Spleen (tissue), 11 donors: ENCODE measurements at regions not wholly inside any gene's neighbourhood (a gene's known extent, or its start where the extent isn't known, plus 50 kb on each side); places are given as distances from the start of the nearest gene placed in this dataset.

Experiments used
- DNase-seq: peaks from one replicate; pipeline ENCODE4 v3.0.0-alpha.2; 2020
- H3K27ac ChIP-seq, 8 donors: fragments of 200-600 bp; sonication (generic) in 7 of 8; 1 replicate in 4 of 8; 2 replicates in 4 of 8; pipeline versions ENCODE4 v1.5.0 to v1.8.0; 2016 to 2021; ENCODE audit warnings: inconsistent platforms in 4 of 8, mild to moderate bottlenecking in 4 of 8, moderate library complexity in 1 of 8
- H3K27me3 ChIP-seq, 7 donors: fragments of 200-600 bp; sonication (generic) in 6 of 7; replicated peaks in 1 of 7; 1 replicate in 4 of 7; 2 replicates in 3 of 7; pipeline versions ENCODE4 v1.5.0 to v1.8.0; 2016 to 2021; ENCODE audit warnings: inconsistent platforms in 3 of 7, mild to moderate bottlenecking in 1 of 7
- H3K36me3 ChIP-seq, 6 donors: fragments of 200-600 bp; sonication (generic) in 5 of 6; 1 replicate in 4 of 6; 2 replicates in 2 of 6; pipeline versions ENCODE4 v1.5.0 to v1.8.0; 2016 to 2021; ENCODE audit warnings: inconsistent platforms in 2 of 6
- H3K4me1 ChIP-seq, 6 donors: fragments of 200-600 bp; sonication (generic) in 5 of 6; 1 replicate in 3 of 6; 2 replicates in 3 of 6; pipeline versions ENCODE4 v1.5.0 to v1.8.0; 2016 to 2021; ENCODE audit warnings: inconsistent platforms in 3 of 6
- H3K4me3 ChIP-seq, 8 donors: fragments of 200-600 bp; sonication (generic) in 7 of 8; 1 replicate in 4 of 8; 2 replicates in 4 of 8; pipeline versions ENCODE4 v1.5.0 to v1.8.0; 2016 to 2021; ENCODE audit warnings: inconsistent platforms in 4 of 8, mild to moderate bottlenecking in 4 of 8, moderate library complexity in 2 of 8
- H3K9me3 ChIP-seq, 8 donors: fragments of 200-600 bp; sonication (generic) in 7 of 8; 1 replicate in 4 of 8; 2 replicates in 4 of 8; pipeline versions ENCODE4 v1.5.0 to v1.8.0; 2016 to 2021; ENCODE audit warnings: inconsistent platforms in 4 of 8
- POLR2A ChIP-seq, 3 donors: fragments of 450-650 bp; IDR thresholded peaks; one replicate each; pipeline ENCODE4 v1.5.1; 2017; ENCODE audit warnings: antibody characterized with exemption in 3 of 3, mild to moderate bottlenecking in 1 of 3
- POLR2AphosphoS5 ChIP-seq, 3 donors: sonication (generic); formaldehyde crosslinking; IDR thresholded peaks; one replicate each; pipeline ENCODE4 v1.5.1; 2017; ENCODE audit warnings: antibody characterized with exemption in 3 of 3
- WGBS, 5 donors: extraction: QIAGEN DNeasy Blood & Tissue Kit in 3 of 5; methylation state at CpG; one replicate each; pipeline versions ENCODE4 v1.1.5 to v1.1.7; 2013 to 2018; 5-methylcytosine and 5-hydroxymethylcytosine counted together
- intact Hi-C: fragments of 100-400 bp; cut with DNase I; formaldehyde crosslinking; loops from one replicate; pipeline ENCODE4 v1.15.0; 2023; ENCODE audit warnings: low total_unique reads
- TF ChIP-seq, protein P1 (sequence below), 11 experiments: fragments of 200-600 bp in 7 of 11; fragments of 450-650 bp in 4 of 11; sonication (generic) in 4 of 11; IDR thresholded peaks in 8 of 11; conservative IDR thresholded peaks in 3 of 11; 1 replicate in 7 of 11; 2 replicates in 4 of 11; pipeline versions ENCODE4 v1.4.0 to v1.8.0; 2016 to 2021; ENCODE audit warnings: antibody characterized with exemption in 11 of 11, inconsistent platforms in 4 of 11, mild to moderate bottlenecking in 1 of 11
- donor health status: healthy with polysubstance abuse.
- donor health status: DM: no; HTN: no; CAD: no; lungs with moderate emphysema.
- donor health status: DM: no; HTN: no; CAD: no.
- donor health status: Bipolar disorder and iron deficiency.
- donor health status: healthy.
- donor health status: DM: no; HTN: no; CAD: no.
- donor health status: DM: yes; HTN: yes; CAD: no.

DNA sequence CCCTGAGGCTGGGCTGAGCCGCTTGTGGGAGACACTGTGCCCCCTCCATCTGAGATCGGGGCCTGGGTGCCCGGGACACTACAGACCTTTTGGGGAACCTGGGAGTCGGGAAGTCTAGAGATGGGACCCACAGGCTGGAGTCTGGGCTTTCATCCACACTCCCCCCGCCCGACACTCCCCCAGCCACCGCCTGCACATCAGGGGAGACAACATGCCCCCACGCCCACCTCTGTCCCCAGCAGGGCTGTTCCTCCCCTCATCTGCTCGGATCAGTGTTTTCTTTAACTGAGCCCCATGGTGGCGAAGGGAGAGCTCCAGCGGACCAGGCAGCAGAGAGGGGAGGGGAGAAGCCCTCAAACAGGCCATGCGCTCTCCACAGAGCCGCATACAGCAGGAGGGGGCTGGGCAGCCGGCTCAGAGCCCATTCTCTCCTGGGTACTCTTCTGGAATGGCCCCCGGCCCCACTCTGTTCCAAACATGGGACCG lies 174.7 kb downstream of the IGLL1 start:
- intact Hi-C loops = loop anchor here (10.0 kb wide), 1 partner anchor 129 kb away; no protein-coding TSS in a partner anchor
- H3K27me3 ChIP-seq = peaks cover 0 to 53% (median 0%) of the 10 kb centered on the region in 7 donors
- TF ChIP-seq POLR2AphosphoS5 (IDR thresholded peaks at IDR 0.05) = no peak
- TF ChIP-seq, protein P1, sequence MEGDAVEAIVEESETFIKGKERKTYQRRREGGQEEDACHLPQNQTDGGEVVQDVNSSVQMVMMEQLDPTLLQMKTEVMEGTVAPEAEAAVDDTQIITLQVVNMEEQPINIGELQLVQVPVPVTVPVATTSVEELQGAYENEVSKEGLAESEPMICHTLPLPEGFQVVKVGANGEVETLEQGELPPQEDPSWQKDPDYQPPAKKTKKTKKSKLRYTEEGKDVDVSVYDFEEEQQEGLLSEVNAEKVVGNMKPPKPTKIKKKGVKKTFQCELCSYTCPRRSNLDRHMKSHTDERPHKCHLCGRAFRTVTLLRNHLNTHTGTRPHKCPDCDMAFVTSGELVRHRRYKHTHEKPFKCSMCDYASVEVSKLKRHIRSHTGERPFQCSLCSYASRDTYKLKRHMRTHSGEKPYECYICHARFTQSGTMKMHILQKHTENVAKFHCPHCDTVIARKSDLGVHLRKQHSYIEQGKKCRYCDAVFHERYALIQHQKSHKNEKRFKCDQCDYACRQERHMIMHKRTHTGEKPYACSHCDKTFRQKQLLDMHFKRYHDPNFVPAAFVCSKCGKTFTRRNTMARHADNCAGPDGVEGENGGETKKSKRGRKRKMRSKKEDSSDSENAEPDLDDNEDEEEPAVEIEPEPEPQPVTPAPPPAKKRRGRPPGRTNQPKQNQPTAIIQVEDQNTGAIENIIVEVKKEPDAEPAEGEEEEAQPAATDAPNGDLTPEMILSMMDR (IDR thresholded peaks at IDR 0.05 in 8 of 11, conservative IDR thresholded peaks at IDR 0.05 in 3 of 11) = no peak
- TF ChIP-seq POLR2A (IDR thresholded peaks at IDR 0.05) = no peak
- peaks cover 0 to 12% (median 2%) of the 10 kb centered on the region in 6 donors for H3K4me1 ChIP-seq
- 68 to 80% (median 78%) methylated on average over 10 to 16 of the region's 16 CpGs for WGBS, 5 donors
- no peak overlapping the region for H3K27ac ChIP-seq
- H3K36me3 ChIP-seq = no peaks in the 10 kb centered on the region
- no peak for DNase-seq
- H3K9me3 ChIP-seq = no peaks in the 10 kb centered on the region
- H3K4me3 ChIP-seq = no peak overlapping the region

DNA sequence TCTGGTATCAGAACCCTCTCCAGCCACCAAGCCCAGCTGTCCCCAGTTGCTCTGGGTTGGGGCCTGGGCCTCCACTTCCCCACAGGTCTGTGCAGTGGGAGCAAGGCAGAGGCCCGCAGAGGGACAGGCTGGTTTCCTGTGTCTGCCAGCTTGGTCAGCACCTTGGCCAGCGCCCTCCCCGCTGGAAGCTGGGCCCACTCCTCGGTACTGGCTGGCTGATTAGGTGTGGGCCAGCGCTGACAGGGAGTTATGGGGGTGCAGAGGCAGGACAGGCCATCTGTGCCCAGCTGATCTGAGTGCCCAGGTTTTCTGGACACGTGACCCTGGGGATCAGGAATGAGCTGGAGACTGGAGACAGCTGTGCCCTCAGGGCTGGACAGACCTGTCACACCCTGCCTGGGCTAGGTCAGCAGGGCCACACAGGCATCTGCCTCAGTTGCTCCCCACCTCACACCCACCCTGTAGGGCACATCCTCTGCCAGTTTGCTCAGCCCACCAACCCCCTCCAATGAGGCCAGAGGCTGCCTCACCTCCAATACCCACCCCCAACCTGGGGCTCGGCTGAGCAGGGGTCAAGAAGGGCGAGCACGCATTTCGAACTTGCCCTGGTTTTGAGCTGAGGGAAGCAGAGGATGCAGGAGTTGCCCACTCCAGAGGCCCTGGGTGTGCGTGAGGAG lies 175.3 kb downstream of the IGLL1 start:
- TF ChIP-seq POLR2AphosphoS5 (IDR thresholded peaks at IDR 0.05) (no peak), POLR2A (IDR thresholded peaks at IDR 0.05) (no peak)
- TF ChIP-seq, protein P1 (IDR thresholded peaks at IDR 0.05 in 8 of 11, conservative IDR thresholded peaks at IDR 0.05 in 3 of 11) = no peak
- H3K27ac ChIP-seq = no peak overlapping the region
- 57 to 82% (median 69%) methylated on average over 1 to 11 of the region's 11 CpGs for WGBS, 5 donors
- peaks cover 0 to 12% (median 2%) of the 10 kb centered on the region in 6 donors for H3K4me1 ChIP-seq
- intact Hi-C loops = loop anchor here (10.0 kb wide), 1 partner anchor 130 kb away; no protein-coding TSS in a partner anchor
- no peaks in the 10 kb centered on the region for H3K9me3 ChIP-seq
- H3K27me3 ChIP-seq = peaks cover 0 to 59% (median 0%) of the 10 kb centered on the region in 7 donors
- peak; percentile 60 for DNase-seq
- H3K36me3 ChIP-seq = no peaks in the 10 kb centered on the region
- H3K4me3 ChIP-seq = no peak overlapping the region

DNA sequence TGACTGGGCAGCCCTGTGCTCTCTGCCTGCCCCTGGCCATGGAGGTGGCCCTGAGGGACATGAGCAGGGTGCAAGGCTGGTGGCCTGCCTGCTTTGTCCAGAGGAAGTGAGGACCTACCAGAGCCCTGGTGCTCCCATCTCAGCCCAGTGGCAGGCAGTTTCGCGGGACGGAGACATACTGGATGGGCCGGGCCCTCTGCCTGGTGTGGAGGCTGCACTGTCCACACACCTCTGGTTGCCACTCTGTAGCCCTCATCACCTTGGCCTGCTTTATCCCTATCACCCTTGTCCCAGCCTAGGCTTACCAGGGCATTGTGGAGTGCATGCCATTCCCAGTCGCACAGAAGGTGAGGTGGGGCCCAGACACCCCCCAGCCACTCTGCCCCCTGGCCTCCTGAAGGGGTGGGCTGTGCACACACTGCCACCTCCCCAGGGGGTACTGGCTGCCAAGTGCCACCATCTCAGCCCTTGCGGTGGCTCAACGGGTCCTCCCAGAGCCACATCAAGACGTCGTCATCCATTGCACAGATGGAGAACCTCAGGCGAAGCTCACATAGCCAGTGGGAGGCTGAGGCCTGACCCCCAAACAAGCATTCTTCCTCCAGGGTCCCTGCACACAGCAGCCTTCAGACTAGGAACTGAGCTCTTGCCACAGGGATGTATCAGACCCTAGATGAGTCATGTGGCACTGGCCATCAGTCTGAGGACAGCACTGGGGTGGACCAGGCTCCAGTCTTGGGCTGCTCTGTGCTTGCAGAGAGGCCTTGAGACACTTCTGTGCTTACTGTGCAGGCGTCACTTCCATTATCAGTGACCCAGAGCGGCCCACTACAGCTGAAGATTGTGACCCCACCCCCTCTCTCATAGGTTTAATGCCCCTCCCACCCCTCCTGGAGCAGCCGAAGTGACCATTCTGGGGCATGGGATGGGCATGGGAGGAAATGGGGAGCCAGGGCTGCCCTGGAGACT lies 176.1 kb downstream of the IGLL1 start:
- Histone ChIP-seq H3K4me1 (peaks cover 0 to 12% (median 2%) of the 10 kb centered on the region in 6 donors), H3K9me3 (no peaks in the 10 kb centered on the region), H3K27ac (no peak overlapping the region), H3K27me3 (peaks cover 0 to 60% (median 0%) of the 10 kb centered on the region in 7 donors), H3K36me3 (no peaks in the 10 kb centered on the region), H3K4me3 (no peak overlapping the region)
- DNase-seq = no peak
- intact Hi-C loops = loop anchor here (10.0 kb wide), 1 partner anchor 131 kb away; no protein-coding TSS in a partner anchor
- no peak for TF ChIP-seq POLR2AphosphoS5 (IDR thresholded peaks at IDR 0.05)
- no peak for TF ChIP-seq POLR2A (IDR thresholded peaks at IDR 0.05)
- TF ChIP-seq, protein P1 (IDR thresholded peaks at IDR 0.05 in 8 of 11, conservative IDR thresholded peaks at IDR 0.05 in 3 of 11) = no peak
- 87 to 96% (median 91%) methylated on average over 12 to 13 of the region's 13 CpGs for WGBS, 5 donors
